Hepatocyte (in vitro differentiated cells): ENCODE measurements at regions not wholly inside any gene's neighbourhood (a gene's known extent, or its start where the extent isn't known, plus 50 kb on each side); places are given as distances from the start of the nearest gene placed in this dataset.

Experiments used
- DNase-seq: peaks from one replicate; pipeline ENCODE4 v3.0.0-alpha.2; 2016; ENCODE audit warnings: low spot score
- H2AFZ ChIP-seq: fragments of 200-600 bp; sonication (generic); 2 replicates; pipeline ENCODE4 v1.6.0; 2016; ENCODE audit warnings: antibody characterized with exemption, mild to moderate bottlenecking
- H3K27ac ChIP-seq: fragments of 200-600 bp; sonication (generic); 2 replicates; pipeline ENCODE4 v1.5.1; 2016; ENCODE audit warnings: mild to moderate bottlenecking
- H3K27me3 ChIP-seq: fragments of 200-600 bp; sonication (generic); 2 replicates; pipeline ENCODE4 v1.6.1; 2016
- H3K36me3 ChIP-seq: fragments of 200-600 bp; sonication (generic); replicated peaks from 2 replicates; pipeline ENCODE4 v1.5.1; 2016; ENCODE audit warnings: low read depth; ENCODE audit not compliant: insufficient read depth
- H3K4me1 ChIP-seq: fragments of 200-600 bp; sonication (generic); 2 replicates; pipeline ENCODE4 v1.5.1; 2016; ENCODE audit warnings: mild to moderate bottlenecking, moderate library complexity; ENCODE audit not compliant: insufficient read depth
- H3K4me2 ChIP-seq: fragments of 200-600 bp; sonication (generic); 2 replicates; pipeline ENCODE4 v1.6.0; 2016
- H3K4me3 ChIP-seq: fragments of 200-600 bp; sonication (generic); 2 replicates; pipeline ENCODE4 v1.5.1; 2016; ENCODE audit warnings: mild to moderate bottlenecking
- H3K79me2 ChIP-seq: fragments of 200-600 bp; sonication (generic); 2 replicates; pipeline ENCODE4 v1.6.0; 2017; ENCODE audit warnings: mild to moderate bottlenecking
- H3K9me2 ChIP-seq: fragments of 200-600 bp; sonication (generic); replicated peaks from 2 replicates; pipeline ENCODE4 v1.6.0; 2017; ENCODE audit warnings: mild to moderate bottlenecking; ENCODE audit not compliant: insufficient read depth
- H3K9me3 ChIP-seq: fragments of 200-600 bp; sonication (generic); 2 replicates; pipeline ENCODE4 v1.5.1; 2016; ENCODE audit warnings: low read depth, mild to moderate bottlenecking
- H4K20me1 ChIP-seq: fragments of 200-600 bp; sonication (generic); 2 replicates; pipeline ENCODE4 v1.6.0; 2016; ENCODE audit warnings: mild to moderate bottlenecking; ENCODE audit not compliant: insufficient read depth, poor library complexity, severe bottlenecking
- CTCF ChIP-seq: fragments of 200-600 bp; sonication (generic); IDR thresholded peaks from 2 replicates; pipeline ENCODE4 v1.5.1; 2016; ENCODE audit warnings: antibody characterized with exemption, mild to moderate bottlenecking; ENCODE audit not compliant: poor library complexity
- EZH2 ChIP-seq: fragments of 200-600 bp; sonication (generic); IDR thresholded peaks from 2 replicates; pipeline ENCODE4 v1.6.1; 2016; ENCODE audit warnings: antibody characterized with exemption, mild to moderate bottlenecking, borderline replicate concordance
- EZH2phosphoT487 ChIP-seq: fragments of 200-600 bp; sonication (generic); IDR thresholded peaks from one replicate; pipeline ENCODE4 v1.6.1; 2018; ENCODE audit warnings: antibody characterized with exemption, mild to moderate bottlenecking, low read depth, moderate library complexity; ENCODE audit not compliant: unreplicated experiment, severe bottlenecking
- WGBS: methylation state at CpG from one replicate; pipeline ENCODE4 v1.1.6; 2016; ENCODE audit warnings: low lambda C conversion rate; ENCODE audit errors: missing lambda C conversion rate; 5-methylcytosine and 5-hydroxymethylcytosine counted together

- Histone ChIP-seq H3K79me2 (no peaks in the 10 kb centered on the region), H3K9me3 (no peaks in the 10 kb centered on the region), H3K27ac (peak overlapping the region; percentile 25), H3K27me3 (no peaks in the 10 kb centered on the region), H3K4me2 (no peak overlapping the region), H3K9me2 (no peaks in the 10 kb centered on the region), H2AFZ (no peak overlapping the region), H3K4me3 (no peak overlapping the region), H3K4me1 (peaks cover 3% of the 10 kb centered on the region), H3K36me3 (no peaks in the 10 kb centered on the region), H4K20me1 (no peaks in the 10 kb centered on the region)
- peak; percentile 81 for DNase-seq
- TF ChIP-seq EZH2 = no peak
- TF ChIP-seq CTCF = peak; percentile 76
- 36% methylated on average over 4 of the region's 4 CpGs for WGBS
Measured at GRCh38 chr3:124351430-124352148, 359.7 kb upstream of the ROPN1 start.

GRCh38 chr3:124352149-124352539 is 360.2 kb upstream of the ROPN1 start:
- Histone ChIP-seq H3K9me3 (no peaks in the 10 kb centered on the region), H3K27me3 (no peaks in the 10 kb centered on the region), H4K20me1 (no peaks in the 10 kb centered on the region), H3K4me2 (no peak overlapping the region), H3K4me1 (peaks cover 3% of the 10 kb centered on the region), H3K36me3 (no peaks in the 10 kb centered on the region), H2AFZ (no peak overlapping the region), H3K27ac (peak overlapping the region; percentile 25), H3K4me3 (no peak overlapping the region), H3K79me2 (no peaks in the 10 kb centered on the region), H3K9me2 (no peaks in the 10 kb centered on the region)
- no peak for DNase-seq
- WGBS = 47% methylated on average over 3 of the region's 3 CpGs
- TF ChIP-seq EZH2 = no peak
- no peak for TF ChIP-seq CTCF
- TF ChIP-seq EZH2phosphoT487 = no peak

GRCh38 chr3:124353691-124354090 is 361.8 kb upstream of the ROPN1 start:
- H3K4me3 ChIP-seq = no peak overlapping the region
- H3K9me3 ChIP-seq = no peaks in the 10 kb centered on the region
- no peak overlapping the region for H2AFZ ChIP-seq
- 94% methylated on average over 2 of the region's 2 CpGs for WGBS
- no peaks in the 10 kb centered on the region for H3K9me2 ChIP-seq
- no peaks in the 10 kb centered on the region for H3K79me2 ChIP-seq
- H3K4me1 ChIP-seq = peaks cover 3% of the 10 kb centered on the region
- no peak for TF ChIP-seq CTCF
- no peak for TF ChIP-seq EZH2phosphoT487
- no peak for TF ChIP-seq EZH2
- no peaks in the 10 kb centered on the region for H3K27me3 ChIP-seq
- H4K20me1 ChIP-seq = no peaks in the 10 kb centered on the region
- DNase-seq = no peak
- H3K27ac ChIP-seq = no peak overlapping the region
- H3K36me3 ChIP-seq = no peaks in the 10 kb centered on the region
- no peak overlapping the region for H3K4me2 ChIP-seq
